ENCODE measurements at regions not wholly inside any gene's neighbourhood (a gene's known extent, or its start where the extent isn't known, plus 50 kb on each side); places are given as distances from the start of the nearest gene placed in this dataset.

GRCh38 chr5:3904584-3904983, 309.0 kb downstream of the IRX1 start:
- no peak for TF ChIP-seq CTCF (IDR thresholded peaks at IDR 0.05)
- TF ChIP-seq ZFX (IDR thresholded peaks at IDR 0.05; ENCODE audit: borderline replicate concordance), result no peak

Measured in 22Rv1 (cell line).